ENCODE measurements at regions not wholly inside any gene's neighbourhood (a gene's known extent, or its start where the extent isn't known, plus 50 kb on each side); places are given as distances from the start of the nearest gene placed in this dataset.

DNA sequence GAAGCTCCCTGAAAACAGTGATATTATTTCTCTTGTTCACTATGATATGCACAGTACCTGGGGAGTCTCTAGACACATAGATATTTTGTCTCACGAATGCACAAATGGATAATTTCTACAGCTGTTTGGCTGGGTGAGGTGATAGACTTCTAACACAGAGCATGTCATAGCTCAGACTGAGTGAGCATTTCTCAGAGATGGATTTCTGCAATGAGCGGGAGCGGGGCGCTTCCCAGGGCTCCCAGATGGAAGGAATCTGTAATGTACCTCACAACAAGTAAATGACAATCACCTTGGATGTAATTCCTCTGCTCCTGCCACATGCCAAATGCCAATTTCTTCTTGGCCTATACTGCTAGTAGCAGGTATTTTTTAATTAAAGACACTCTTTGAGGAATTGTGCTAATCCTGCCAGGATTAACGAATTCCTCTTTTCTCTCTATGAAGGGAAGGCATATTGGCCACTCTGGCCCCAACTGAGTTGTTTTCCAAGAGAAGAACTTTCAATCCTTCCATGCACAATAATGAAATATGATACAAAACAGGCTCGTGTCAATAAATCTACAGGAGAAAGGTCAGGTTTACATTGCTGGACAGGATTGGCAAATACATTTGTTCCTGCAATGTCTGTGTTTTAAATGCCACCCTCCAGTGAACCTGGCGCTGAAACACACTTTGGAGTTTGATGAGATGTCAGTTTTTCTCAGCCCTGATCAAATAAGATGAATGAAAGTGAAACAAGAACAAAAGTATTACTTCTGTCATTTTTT is 185.3 kb downstream of the CBLN1 start:
- TF ChIP-seq, protein P1, sequence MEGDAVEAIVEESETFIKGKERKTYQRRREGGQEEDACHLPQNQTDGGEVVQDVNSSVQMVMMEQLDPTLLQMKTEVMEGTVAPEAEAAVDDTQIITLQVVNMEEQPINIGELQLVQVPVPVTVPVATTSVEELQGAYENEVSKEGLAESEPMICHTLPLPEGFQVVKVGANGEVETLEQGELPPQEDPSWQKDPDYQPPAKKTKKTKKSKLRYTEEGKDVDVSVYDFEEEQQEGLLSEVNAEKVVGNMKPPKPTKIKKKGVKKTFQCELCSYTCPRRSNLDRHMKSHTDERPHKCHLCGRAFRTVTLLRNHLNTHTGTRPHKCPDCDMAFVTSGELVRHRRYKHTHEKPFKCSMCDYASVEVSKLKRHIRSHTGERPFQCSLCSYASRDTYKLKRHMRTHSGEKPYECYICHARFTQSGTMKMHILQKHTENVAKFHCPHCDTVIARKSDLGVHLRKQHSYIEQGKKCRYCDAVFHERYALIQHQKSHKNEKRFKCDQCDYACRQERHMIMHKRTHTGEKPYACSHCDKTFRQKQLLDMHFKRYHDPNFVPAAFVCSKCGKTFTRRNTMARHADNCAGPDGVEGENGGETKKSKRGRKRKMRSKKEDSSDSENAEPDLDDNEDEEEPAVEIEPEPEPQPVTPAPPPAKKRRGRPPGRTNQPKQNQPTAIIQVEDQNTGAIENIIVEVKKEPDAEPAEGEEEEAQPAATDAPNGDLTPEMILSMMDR (IDR thresholded peaks at IDR 0.05) = no peak
- TF ChIP-seq, protein P2, sequence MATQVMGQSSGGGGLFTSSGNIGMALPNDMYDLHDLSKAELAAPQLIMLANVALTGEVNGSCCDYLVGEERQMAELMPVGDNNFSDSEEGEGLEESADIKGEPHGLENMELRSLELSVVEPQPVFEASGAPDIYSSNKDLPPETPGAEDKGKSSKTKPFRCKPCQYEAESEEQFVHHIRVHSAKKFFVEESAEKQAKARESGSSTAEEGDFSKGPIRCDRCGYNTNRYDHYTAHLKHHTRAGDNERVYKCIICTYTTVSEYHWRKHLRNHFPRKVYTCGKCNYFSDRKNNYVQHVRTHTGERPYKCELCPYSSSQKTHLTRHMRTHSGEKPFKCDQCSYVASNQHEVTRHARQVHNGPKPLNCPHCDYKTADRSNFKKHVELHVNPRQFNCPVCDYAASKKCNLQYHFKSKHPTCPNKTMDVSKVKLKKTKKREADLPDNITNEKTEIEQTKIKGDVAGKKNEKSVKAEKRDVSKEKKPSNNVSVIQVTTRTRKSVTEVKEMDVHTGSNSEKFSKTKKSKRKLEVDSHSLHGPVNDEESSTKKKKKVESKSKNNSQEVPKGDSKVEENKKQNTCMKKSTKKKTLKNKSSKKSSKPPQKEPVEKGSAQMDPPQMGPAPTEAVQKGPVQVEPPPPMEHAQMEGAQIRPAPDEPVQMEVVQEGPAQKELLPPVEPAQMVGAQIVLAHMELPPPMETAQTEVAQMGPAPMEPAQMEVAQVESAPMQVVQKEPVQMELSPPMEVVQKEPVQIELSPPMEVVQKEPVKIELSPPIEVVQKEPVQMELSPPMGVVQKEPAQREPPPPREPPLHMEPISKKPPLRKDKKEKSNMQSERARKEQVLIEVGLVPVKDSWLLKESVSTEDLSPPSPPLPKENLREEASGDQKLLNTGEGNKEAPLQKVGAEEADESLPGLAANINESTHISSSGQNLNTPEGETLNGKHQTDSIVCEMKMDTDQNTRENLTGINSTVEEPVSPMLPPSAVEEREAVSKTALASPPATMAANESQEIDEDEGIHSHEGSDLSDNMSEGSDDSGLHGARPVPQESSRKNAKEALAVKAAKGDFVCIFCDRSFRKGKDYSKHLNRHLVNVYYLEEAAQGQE (IDR thresholded peaks at IDR 0.05; ENCODE audit: low read depth, low read length) = no peak
- TF ChIP-seq YY1 (IDR thresholded peaks at IDR 0.05; ENCODE audit: low read depth) (no peak), ELF1 (IDR thresholded peaks at IDR 0.05) (no peak), RFX5 (IDR thresholded peaks at IDR 0.05; ENCODE audit: low read length) (no peak), TAF1 (IDR thresholded peaks at IDR 0.05; ENCODE audit: borderline replicate concordance, low read depth, low read length) (no peak), GATA2 (CRISPR knock-in tag; IDR thresholded peaks at IDR 0.05) (no peak), RCOR1 (IDR thresholded peaks at IDR 0.05; ENCODE audit: low read length) (no peak), FOSL2 (IDR thresholded peaks at IDR 0.05; ENCODE audit: borderline replicate concordance, low read depth) (no peak), NFIC (IDR thresholded peaks at IDR 0.05; ENCODE audit: borderline replicate concordance) (no peak), FOXM1 (IDR thresholded peaks at IDR 0.05; ENCODE audit: low read depth) (no peak), JUND (IDR thresholded peaks at IDR 0.05) (no peak)
- TF ChIP-seq, protein P3, sequence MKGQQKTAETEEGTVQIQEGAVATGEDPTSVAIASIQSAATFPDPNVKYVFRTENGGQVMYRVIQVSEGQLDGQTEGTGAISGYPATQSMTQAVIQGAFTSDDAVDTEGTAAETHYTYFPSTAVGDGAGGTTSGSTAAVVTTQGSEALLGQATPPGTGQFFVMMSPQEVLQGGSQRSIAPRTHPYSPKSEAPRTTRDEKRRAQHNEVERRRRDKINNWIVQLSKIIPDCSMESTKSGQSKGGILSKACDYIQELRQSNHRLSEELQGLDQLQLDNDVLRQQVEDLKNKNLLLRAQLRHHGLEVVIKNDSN (IDR thresholded peaks at IDR 0.05; ENCODE audit: borderline replicate concordance, low read depth) = no peak
- TF ChIP-seq, protein P4, sequence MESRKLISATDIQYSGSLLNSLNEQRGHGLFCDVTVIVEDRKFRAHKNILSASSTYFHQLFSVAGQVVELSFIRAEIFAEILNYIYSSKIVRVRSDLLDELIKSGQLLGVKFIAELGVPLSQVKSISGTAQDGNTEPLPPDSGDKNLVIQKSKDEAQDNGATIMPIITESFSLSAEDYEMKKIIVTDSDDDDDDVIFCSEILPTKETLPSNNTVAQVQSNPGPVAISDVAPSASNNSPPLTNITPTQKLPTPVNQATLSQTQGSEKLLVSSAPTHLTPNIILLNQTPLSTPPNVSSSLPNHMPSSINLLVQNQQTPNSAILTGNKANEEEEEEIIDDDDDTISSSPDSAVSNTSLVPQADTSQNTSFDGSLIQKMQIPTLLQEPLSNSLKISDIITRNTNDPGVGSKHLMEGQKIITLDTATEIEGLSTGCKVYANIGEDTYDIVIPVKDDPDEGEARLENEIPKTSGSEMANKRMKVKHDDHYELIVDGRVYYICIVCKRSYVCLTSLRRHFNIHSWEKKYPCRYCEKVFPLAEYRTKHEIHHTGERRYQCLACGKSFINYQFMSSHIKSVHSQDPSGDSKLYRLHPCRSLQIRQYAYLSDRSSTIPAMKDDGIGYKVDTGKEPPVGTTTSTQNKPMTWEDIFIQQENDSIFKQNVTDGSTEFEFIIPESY (IDR thresholded peaks at IDR 0.05; ENCODE audit: borderline replicate concordance, low read depth) = no peak
